IMR-90 (cell line): ENCODE measurements at regions not wholly inside any gene's neighbourhood (a gene's known extent, or its start where the extent isn't known, plus 50 kb on each side); places are given as distances from the start of the nearest gene placed in this dataset.

ENCODE experiments used
- ATAC-seq: fragments of 200-7000 bp; cut with Tn5 transposase; 2 replicates; pipeline ENCODE4 v1.9.1; 2020; ENCODE audit warnings: low read depth, mild to moderate bottlenecking, moderate library complexity
- BruUV-seq: library from RNA; stranded (reverse); fragments of 400-500 nt; replicated peaks from 2 replicates; lab custom pipeline; 2021; lab: Mats Ljungman, UMichigan
- CTCF ChIA-PET: fragments of 300-600 bp; formaldehyde crosslinking; extraction: SDS; loops from one replicate; lab custom pipeline; 2021; ENCODE audit warnings: antibody characterized with exemption; lab: Yijun Ruan, JAX
- POLR2A ChIA-PET: fragments of 300-600 bp; sonication (Branson Sonifier 250); formaldehyde crosslinking; loops from one replicate; lab custom pipeline; 2022; ENCODE audit warnings: antibody characterized with exemption; ENCODE audit not compliant: unreplicated experiment; lab: Charles Lee
- DNase-seq: peaks from one replicate; pipeline ENCODE4 v3.0.0; 2013
- H2AFZ ChIP-seq: replicated peaks from 2 replicates; pipeline ENCODE3; 2013; ENCODE audit warnings: low read length, mild to moderate bottlenecking; ENCODE audit not compliant: poor library complexity
- H2AK5ac ChIP-seq: 2 replicates; pipeline ENCODE4 v1.6.1; 2013; ENCODE audit warnings: low read depth, low read length, inconsistent platforms
- H2AK9ac ChIP-seq: replicated peaks from 2 replicates; pipeline ENCODE3; 2013; ENCODE audit warnings: mild to moderate bottlenecking, low read depth, low read length, moderate library complexity; ENCODE audit not compliant: poor library complexity
- H2BK120ac ChIP-seq: 2 replicates; pipeline ENCODE4 v1.6.1; 2013; ENCODE audit warnings: low read depth, low read length, inconsistent platforms
- H2BK15ac ChIP-seq: 3 replicates; pipeline ENCODE4 v1.6.1; 2013; ENCODE audit warnings: low read depth, low read length, inconsistent platforms
- H2BK20ac ChIP-seq: 2 replicates; pipeline ENCODE4 v1.6.1; 2013; ENCODE audit warnings: low read depth, mild to moderate bottlenecking, inconsistent platforms, low read length, moderate library complexity
- H2BK5ac ChIP-seq: 2 replicates; pipeline ENCODE4 v1.6.1; 2013; ENCODE audit warnings: mild to moderate bottlenecking, low read depth, low read length, inconsistent platforms; ENCODE audit not compliant: poor library complexity, severe bottlenecking
- H3K14ac ChIP-seq: replicated peaks from 2 replicates; pipeline ENCODE4 v1.6.1; 2013; ENCODE audit warnings: low read depth, low read length, inconsistent platforms
- H3K18ac ChIP-seq: 2 replicates; pipeline ENCODE4 v1.6.1; 2013; ENCODE audit warnings: low read depth, low read length, control low read depth
- H3K23ac ChIP-seq: 2 replicates; pipeline ENCODE4 v1.6.1; 2013; ENCODE audit warnings: low read depth, low read length, inconsistent platforms
- H3K27ac ChIP-seq: 2 replicates; pipeline ENCODE4 v1.5.1; 2013; ENCODE audit warnings: mild to moderate bottlenecking, control low read depth, low read length; ENCODE audit not compliant: insufficient read depth
- H3K27me3 ChIP-seq: 2 replicates; pipeline ENCODE4 v1.6.1; 2013; ENCODE audit warnings: low read length; ENCODE audit not compliant: control insufficient read depth, insufficient read depth
- H3K36me3 ChIP-seq: 2 replicates; pipeline ENCODE4 v1.6.1; 2013; ENCODE audit warnings: low read length, mixed read lengths; ENCODE audit not compliant: control insufficient read depth, insufficient read depth
- H3K4ac ChIP-seq: 2 replicates; pipeline ENCODE4 v1.6.1; 2013; ENCODE audit warnings: low read depth, low read length, inconsistent platforms
- H3K4me1 ChIP-seq: 2 replicates; pipeline ENCODE4 v1.6.1; 2013; ENCODE audit warnings: low read length, mixed read lengths; ENCODE audit not compliant: control insufficient read depth, insufficient read depth
- H3K4me2 ChIP-seq: 2 replicates; pipeline ENCODE4 v1.6.1; 2013; ENCODE audit warnings: low read depth, mild to moderate bottlenecking, control low read depth, low read length, moderate library complexity
- H3K4me3 ChIP-seq: 2 replicates; pipeline ENCODE4 v1.5.1; 2013; ENCODE audit warnings: low read depth, mild to moderate bottlenecking, control low read depth, low read length, moderate library complexity; ENCODE audit not compliant: insufficient read depth
- H3K56ac ChIP-seq: 2 replicates; pipeline ENCODE4 v1.6.1; 2013; ENCODE audit warnings: low read length, inconsistent platforms; ENCODE audit not compliant: insufficient read depth; ENCODE audit errors: extremely low read depth
- H3K79me1 ChIP-seq, 2 experiments: 2 replicates each; pipeline ENCODE4 v1.6.1; 2013; ENCODE audit warnings: low read length in 2 of 2, inconsistent platforms in 1 of 2, low read depth in 1 of 2
- H3K9ac ChIP-seq: 2 replicates; pipeline ENCODE4 v1.6.1; 2013; ENCODE audit warnings: low read depth, low read length, control low read depth
- H3K9me1 ChIP-seq: 2 replicates; pipeline ENCODE4 v1.6.1; 2013; ENCODE audit warnings: low read length, inconsistent platforms; ENCODE audit not compliant: insufficient read depth
- H3K9me3 ChIP-seq: 2 replicates; pipeline ENCODE4 v1.6.1; 2013; ENCODE audit warnings: low read length; ENCODE audit not compliant: control insufficient read depth, insufficient read depth
- H4K20me1 ChIP-seq: 2 replicates; pipeline ENCODE4 v1.6.1; 2013; ENCODE audit warnings: low read length, inconsistent platforms; ENCODE audit not compliant: insufficient read depth
- H4K5ac ChIP-seq: 2 replicates; pipeline ENCODE4 v1.6.1; 2013; ENCODE audit warnings: mild to moderate bottlenecking, low read depth, low read length, control low read depth
- H4K8ac ChIP-seq, 2 experiments: 2 replicates each; pipeline ENCODE4 v1.6.1; 2013; ENCODE audit warnings: low read depth in 2 of 2, low read length in 2 of 2, control low read depth in 1 of 2, inconsistent platforms in 1 of 2
- H4K91ac ChIP-seq: 2 replicates; pipeline ENCODE4 v1.6.1; 2013; ENCODE audit warnings: low read depth, low read length, inconsistent platforms; ENCODE audit not compliant: insufficient read depth
- BHLHE40 ChIP-seq: fragments of 150-350 bp; IDR thresholded peaks from 2 replicates; pipeline ENCODE4 v1.6.1; 2016; ENCODE audit warnings: mild to moderate bottlenecking, low read depth, low read length
- CEBPB ChIP-seq: IDR thresholded peaks from 2 replicates; pipeline ENCODE4 v1.6.1; 2012; ENCODE audit warnings: low read depth, low read length, improper control_type of control experiment
- CHD1 ChIP-seq: IDR thresholded peaks from 2 replicates; pipeline ENCODE4 v1.6.1; 2012; ENCODE audit warnings: low read depth, low read length, improper control_type of control experiment
- CTCF ChIP-seq: conservative IDR thresholded peaks from 2 replicates; pipeline ENCODE4 v1.5.1; 2012; ENCODE audit warnings: mild to moderate bottlenecking, low read depth, low read length, improper control_type of control experiment
- ELK1 ChIP-seq: fragments of 150-350 bp; IDR thresholded peaks from 2 replicates; pipeline ENCODE4 v1.6.1; 2016; ENCODE audit warnings: low read depth, mild to moderate bottlenecking, low read length, moderate library complexity, borderline replicate concordance
- FOS ChIP-seq: fragments of 150-350 bp; IDR thresholded peaks from 2 replicates; pipeline ENCODE4 v1.6.1; 2016; ENCODE audit warnings: low read depth, low read length
- MAZ ChIP-seq: IDR thresholded peaks from 2 replicates; pipeline ENCODE4 v1.6.1; 2012; ENCODE audit warnings: low read depth, mild to moderate bottlenecking, low read length, improper control_type of control experiment, moderate library complexity, borderline replicate concordance
- MXI1 ChIP-seq: IDR thresholded peaks from 2 replicates; pipeline ENCODE4 v1.6.1; 2012; ENCODE audit warnings: low read depth, mild to moderate bottlenecking, low read length, moderate library complexity, borderline replicate concordance
- NFE2L2 ChIP-seq: fragments of 150-350 bp; IDR thresholded peaks from 2 replicates; pipeline ENCODE4 v1.6.1; 2016; ENCODE audit warnings: low read depth, mild to moderate bottlenecking, low read length
- POLR2A ChIP-seq: IDR thresholded peaks from 2 replicates; pipeline ENCODE4 v1.6.1; 2012; ENCODE audit warnings: mild to moderate bottlenecking, low read depth, low read length
- RAD21 ChIP-seq: IDR thresholded peaks from 2 replicates; pipeline ENCODE4 v1.6.1; 2012; ENCODE audit warnings: low read length, improper control_type of control experiment
- RFX5 ChIP-seq: IDR thresholded peaks from 2 replicates; pipeline ENCODE4 v1.8.0; 2012; ENCODE audit warnings: low read depth, mild to moderate bottlenecking, low read length, moderate library complexity
- SMC3 ChIP-seq: fragments of 150-350 bp; IDR thresholded peaks from 2 replicates; pipeline ENCODE4 v1.6.1; 2016; ENCODE audit warnings: low read depth, mild to moderate bottlenecking, antibody characterized with exemption, low read length, moderate library complexity
- USF2 ChIP-seq: fragments of 150-350 bp; IDR thresholded peaks from 2 replicates; pipeline ENCODE4 v1.6.1; 2017; ENCODE audit warnings: mild to moderate bottlenecking, antibody characterized with exemption, low read length, low read depth
- whole genome bisulfite sequencing, 2 experiments: methylation state at CpG; one replicate each; pipeline versions ENCODE4 v1.1.5 to v1.1.7; 2013; ENCODE audit warnings: missing lambda C conversion rate in 2 of 2; ENCODE audit not compliant: insufficient read length in 1 of 2; ENCODE audit errors: extremely low coverage in 2 of 2; 5-methylcytosine and 5-hydroxymethylcytosine counted together
- dilution Hi-C: fragments of 300-500 bp; cut with HindIII; formaldehyde crosslinking; loops from one replicate; pipeline ENCODE4 v1.14.3; 2018; ENCODE audit warnings: low sequenced_read_pairs; ENCODE audit not compliant: unreplicated experiment
- in situ Hi-C: fragments of 300-500 bp; cut with MboI; formaldehyde crosslinking; loops from 3 replicates; pipeline ENCODE4 v1.14.3; 2019; ENCODE audit warnings: low sequenced_read_pairs, inconsistent platforms, mixed read lengths
- intact Hi-C: fragments of 100-400 bp; cut with micrococcal nuclease; formaldehyde crosslinking; loops from 2 replicates; pipeline ENCODE4 v1.10.0; 2022

- intact Hi-C loops (no loop called here), dilution Hi-C loops (no loop called here), in situ Hi-C loops (no loop called here)
- Histone ChIP-seq H4K5ac (no peak overlapping the region), H4K8ac (no peak overlapping the region), H2AK5ac (no peak overlapping the region), H4K20me1 (no peaks in the 10 kb centered on the region), H2BK20ac (no peak overlapping the region), H2BK5ac (no peak overlapping the region), H3K27ac (no peak overlapping the region), H3K23ac (no peak overlapping the region), H3K56ac (no peak overlapping the region), H3K4me2 (no peak overlapping the region), H2BK120ac (no peak overlapping the region), H2AFZ (no peak overlapping the region), H3K14ac (no peak overlapping the region), H3K36me3 (no peaks in the 10 kb centered on the region), H3K9ac (no peak overlapping the region), H4K91ac (no peak overlapping the region), H3K4me3 (no peak overlapping the region), H3K9me1 (no peaks in the 10 kb centered on the region), H3K18ac (no peak overlapping the region), H2BK15ac (no peak overlapping the region), H2AK9ac (no peak overlapping the region), H3K4me1 (no peaks in the 10 kb centered on the region), H3K79me1 (no peaks in the 10 kb centered on the region), H3K4ac (no peak overlapping the region), H3K27me3 (peaks cover 66% of the 10 kb centered on the region), H3K9me3 (no peaks in the 10 kb centered on the region)
- TF ChIP-seq POLR2A (no peak), RFX5 (no peak), RAD21 (no peak), CEBPB (no peak), FOS (no peak), CHD1 (no peak), MAZ (no peak), SMC3 (no peak), CTCF (no peak), USF2 (no peak), ELK1 (no peak), NFE2L2 (no peak), MXI1 (no peak), BHLHE40 (no peak)
- CTCF ChIA-PET: no interaction called here
- no peak for DNase-seq
- POLR2A ChIA-PET: no interaction called here
- BruUV-seq: no TSS peak
- 95% methylated on average over 3 of the region's 5 CpGs; no CpG with 5 or more reads in 1 of the 2 experiments for WGBS, 2 experiments
- ATAC-seq: no peak
Observed at GRCh38 chr7:50855526-50855925, 72.8 kb upstream of the GRB10 start.
